OCI-LY7 (cell line): ENCODE measurements at regions not wholly inside any gene's neighbourhood (a gene's known extent, or its start where the extent isn't known, plus 50 kb on each side); places are given as distances from the start of the nearest gene placed in this dataset.

Source experiments
- BruUV-seq: library from RNA; stranded (reverse); fragments of 400-500 nt; replicated peaks from 2 replicates; lab custom pipeline; 2021; lab: Mats Ljungman, UMichigan
- CTCF ChIA-PET: fragments of 300-600 bp; sonication (Branson Sonifier 250); formaldehyde crosslinking; loops from one replicate; lab custom pipeline; 2022; ENCODE audit warnings: antibody characterized with exemption; ENCODE audit not compliant: unreplicated experiment; lab: Charles Lee
- POLR2A ChIA-PET: fragments of 300-600 bp; sonication (Branson Sonifier 250); formaldehyde crosslinking; loops from one replicate; lab custom pipeline; 2022; ENCODE audit warnings: antibody characterized with exemption; lab: Charles Lee
- DNase-seq: peaks from one replicate; pipeline ENCODE4 v3.0.0-alpha.2; 2015; ENCODE audit warnings: low spot score
- H2AFZ ChIP-seq: fragments of 200-600 bp; sonication (generic), shearing (Covaris generic); 2 replicates; pipeline ENCODE4 v1.6.1; 2014; ENCODE audit warnings: mild to moderate bottlenecking, antibody characterized with exemption, low read length, moderate library complexity
- H3K27ac ChIP-seq: fragments of 200-600 bp; sonication (generic); 2 replicates; pipeline ENCODE4 v1.5.1; 2014; ENCODE audit warnings: mixed run types, low read depth, mild to moderate bottlenecking, moderate library complexity, low read length, inconsistent platforms; ENCODE audit not compliant: poor library complexity, severe bottlenecking
- H3K36me3 ChIP-seq: fragments of 200-600 bp; sonication (generic); 2 replicates; pipeline ENCODE4 v1.6.1; 2014; ENCODE audit warnings: mild to moderate bottlenecking, antibody characterized with exemption, low read length, moderate library complexity, mixed read lengths; ENCODE audit not compliant: insufficient read depth
- H3K4me1 ChIP-seq: fragments of 200-600 bp; sonication (generic); 2 replicates; pipeline ENCODE4 v1.5.1; 2014; ENCODE audit warnings: mild to moderate bottlenecking, low read length; ENCODE audit not compliant: insufficient read depth, poor library complexity, severe bottlenecking
- H3K4me2 ChIP-seq: fragments of 200-600 bp; sonication (generic); 2 replicates; pipeline ENCODE4 v1.6.1; 2014; ENCODE audit warnings: mild to moderate bottlenecking, low read length
- H3K4me3 ChIP-seq: fragments of 200-600 bp; sonication (generic); 2 replicates; pipeline ENCODE4 v1.5.1; 2014; ENCODE audit warnings: mild to moderate bottlenecking, low read depth, low read length; ENCODE audit not compliant: poor library complexity, severe bottlenecking
- H3K79me2 ChIP-seq: fragments of 200-600 bp; sonication (generic); 2 replicates; pipeline ENCODE4 v1.6.1; 2016; ENCODE audit warnings: low read depth, mild to moderate bottlenecking, low read length, moderate library complexity, mixed read lengths; ENCODE audit not compliant: insufficient read depth
- H3K9me2 ChIP-seq: fragments of 200-600 bp; sonication (generic); 2 replicates; pipeline ENCODE4 v1.6.1; 2016; ENCODE audit warnings: mild to moderate bottlenecking, low read length, mixed read lengths; ENCODE audit not compliant: insufficient read depth
- H3K9me3 ChIP-seq: fragments of 200-600 bp; sonication (generic); 2 replicates; pipeline ENCODE4 v1.6.1; 2014; ENCODE audit warnings: mild to moderate bottlenecking, mixed run types, low read length, mixed read lengths
- H4K20me1 ChIP-seq: fragments of 200-600 bp; sonication (generic); 2 replicates; pipeline ENCODE4 v1.6.1; 2014; ENCODE audit warnings: mild to moderate bottlenecking, antibody characterized with exemption, low read length, moderate library complexity, mixed read lengths; ENCODE audit not compliant: insufficient read depth
- CTCF ChIP-seq: fragments of 200-600 bp; sonication (generic); conservative IDR thresholded peaks from 2 replicates; pipeline ENCODE4 v1.5.1; 2014; ENCODE audit warnings: mild to moderate bottlenecking, antibody characterized with exemption, low read length, moderate library complexity, mixed read lengths
- EZH2phosphoT487 ChIP-seq: fragments of 200-600 bp; sonication (generic); IDR thresholded peaks from 2 replicates; pipeline ENCODE4 v1.6.1; 2018; ENCODE audit warnings: low read depth, borderline replicate concordance, mild to moderate bottlenecking, mixed run types, antibody characterized with exemption, low read length, moderate library complexity, mixed read lengths
- intact Hi-C: fragments of 100-400 bp; cut with micrococcal nuclease; formaldehyde crosslinking; loops from one replicate; pipeline ENCODE4 v1.10.0; 2022; ENCODE audit not compliant: unreplicated experiment

DNA sequence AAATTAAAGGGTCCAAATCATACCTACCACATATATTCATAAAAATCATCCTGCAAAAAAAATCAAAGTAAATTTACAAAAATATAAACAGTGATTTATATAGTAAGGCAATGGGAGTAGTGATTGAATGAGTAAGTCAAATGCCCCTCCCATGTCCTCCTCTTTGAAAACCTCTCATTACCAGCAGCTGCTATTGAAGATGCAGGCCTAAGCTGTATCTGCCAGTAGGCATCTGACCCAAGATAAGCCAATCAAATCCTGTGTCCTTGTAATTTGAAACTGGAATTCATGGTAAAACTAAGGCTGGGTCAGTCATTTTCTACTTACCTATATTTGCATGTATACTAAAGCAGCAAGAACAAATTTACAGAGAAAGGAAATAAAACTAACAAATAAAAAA, 60.4 kb upstream of the POU1F1 start:
- H3K4me2 ChIP-seq, result no peak overlapping the region
- H3K27ac ChIP-seq, result no peak overlapping the region
- POLR2A ChIA-PET, result no interaction called here
- H3K36me3 ChIP-seq, result no peaks in the 10 kb centered on the region
- CTCF ChIA-PET, result no interaction called here
- H2AFZ ChIP-seq, result no peak overlapping the region
- H3K9me3 ChIP-seq, result no peaks in the 10 kb centered on the region
- H3K79me2 ChIP-seq, result no peaks in the 10 kb centered on the region
- no peak for DNase-seq
- no TSS peak for BruUV-seq
- H3K9me2 ChIP-seq, result no peaks in the 10 kb centered on the region
- intact Hi-C loops, result no loop called here
- no peak overlapping the region for H3K4me3 ChIP-seq
- TF ChIP-seq CTCF (no peak), EZH2phosphoT487 (no peak)
- H4K20me1 ChIP-seq, result no peaks in the 10 kb centered on the region
- no peaks in the 10 kb centered on the region for H3K4me1 ChIP-seq

DNA sequence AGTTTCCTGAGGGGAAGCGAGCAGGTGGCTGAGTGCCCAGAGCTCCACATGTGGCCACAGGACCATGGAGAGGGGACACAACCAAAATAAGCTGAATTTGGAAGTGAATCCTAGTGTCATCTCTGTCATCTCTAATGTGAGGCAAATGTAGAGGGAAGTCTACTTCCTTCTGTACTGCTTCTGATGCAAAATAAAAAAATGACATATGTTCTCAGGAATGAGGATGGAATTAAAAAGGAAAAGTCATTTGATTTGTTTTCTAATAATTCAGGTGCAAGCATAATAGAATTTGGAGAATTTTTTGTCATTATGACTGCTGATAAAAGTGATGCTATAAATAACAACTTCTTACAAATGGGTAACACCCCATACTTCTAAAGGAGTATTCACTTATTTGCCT, 59.5 kb upstream of the POU1F1 start:
- H3K4me2 ChIP-seq, result no peak overlapping the region
- no peak for DNase-seq
- H2AFZ ChIP-seq, result no peak overlapping the region
- no peaks in the 10 kb centered on the region for H3K9me2 ChIP-seq
- no peaks in the 10 kb centered on the region for H3K9me3 ChIP-seq
- ChIA-PET POLR2A (no interaction called here), CTCF (no interaction called here)
- BruUV-seq, result no TSS peak
- TF ChIP-seq CTCF (no peak), EZH2phosphoT487 (no peak)
- no peak overlapping the region for H3K27ac ChIP-seq
- no peak overlapping the region for H3K4me3 ChIP-seq
- H3K36me3 ChIP-seq, result no peaks in the 10 kb centered on the region
- H3K79me2 ChIP-seq, result no peaks in the 10 kb centered on the region
- intact Hi-C loops, result no loop called here
- H4K20me1 ChIP-seq, result no peaks in the 10 kb centered on the region
- H3K4me1 ChIP-seq, result no peaks in the 10 kb centered on the region

GRCh38 chr3:87333393-87333892, 57.1 kb upstream of the POU1F1 start:
- Histone ChIP-seq H3K4me1 (no peaks in the 10 kb centered on the region), H3K27ac (no peak overlapping the region), H3K9me2 (no peaks in the 10 kb centered on the region), H3K4me3 (no peak overlapping the region), H4K20me1 (no peaks in the 10 kb centered on the region), H3K4me2 (no peak overlapping the region), H3K79me2 (no peaks in the 10 kb centered on the region), H3K9me3 (no peaks in the 10 kb centered on the region), H3K36me3 (no peaks in the 10 kb centered on the region), H2AFZ (no peak overlapping the region)
- no TSS peak for BruUV-seq
- POLR2A ChIA-PET, result interaction anchor here (1.4 kb wide), 1 partner anchor 9 kb away, joined by 6 read pairs; no protein-coding TSS in a partner anchor
- TF ChIP-seq CTCF (no peak), EZH2phosphoT487 (no peak)
- no peak for DNase-seq
- intact Hi-C loops, result no loop called here
- CTCF ChIA-PET, result no interaction called here
